Natural killer cell (primary cell): ENCODE measurements at regions not wholly inside any gene's neighbourhood (a gene's known extent, or its start where the extent isn't known, plus 50 kb on each side); places are given as distances from the start of the nearest gene placed in this dataset.

Experiments used
- ATAC-seq, 3 donors: fragments of 150-1000 bp in 2 of 3; fragments of 200-7000 bp in 1 of 3; cut with Tn5 transposase; 1 replicate in 1 of 3; 2 replicates in 2 of 3; pipeline ENCODE4 v1.10.0; 2021; ENCODE audit warnings: mild to moderate bottlenecking in 2 of 3, moderate library complexity in 2 of 3
- DNase-seq, 2 donors: peaks; one replicate each; pipeline versions ENCODE4 v3.0.0 to v3.0.0-alpha.2; 2013 to 2021; ENCODE audit warnings: mixed read lengths in 1 of 2
- H3K27ac ChIP-seq: one replicate; pipeline ENCODE4 v1.5.1; 2013; ENCODE audit warnings: mild to moderate bottlenecking, low read length
- H3K27me3 ChIP-seq: one replicate; pipeline ENCODE4 v1.6.1; 2013; ENCODE audit warnings: low read length; ENCODE audit not compliant: control insufficient read depth, insufficient read depth
- H3K36me3 ChIP-seq: one replicate; pipeline ENCODE4 v1.6.1; 2013; ENCODE audit warnings: low read length; ENCODE audit not compliant: control insufficient read depth, insufficient read depth
- H3K4me1 ChIP-seq: one replicate; pipeline ENCODE4 v1.6.1; 2013; ENCODE audit warnings: low read length; ENCODE audit not compliant: control insufficient read depth, insufficient read depth
- H3K4me3 ChIP-seq: one replicate; pipeline ENCODE4 v1.5.1; 2013; ENCODE audit warnings: low read length
- H3K9me3 ChIP-seq: one replicate; pipeline ENCODE4 v1.6.1; 2013; ENCODE audit warnings: low read length; ENCODE audit not compliant: control insufficient read depth, insufficient read depth
- H3K27ac Mint-ChIP-seq, 2 donors: one replicate each; pipeline ENCODE4 v1.8.0; 2022; ENCODE audit warnings: mild to moderate bottlenecking in 2 of 2, mixed read lengths in 2 of 2, moderate library complexity in 1 of 2
- H3K27me3 Mint-ChIP-seq, 2 donors: one replicate each; pipeline ENCODE4 v1.8.0; 2022; ENCODE audit warnings: low read depth in 2 of 2, mixed read lengths in 2 of 2
- H3K36me3 Mint-ChIP-seq: one replicate; pipeline ENCODE4 v1.8.0; 2022; ENCODE audit warnings: mixed read lengths
- H3K4me1 Mint-ChIP-seq, 2 donors: one replicate each; pipeline ENCODE4 v1.8.0; 2022; ENCODE audit warnings: mixed read lengths in 2 of 2
- H3K4me3 Mint-ChIP-seq: one replicate; pipeline ENCODE4 v1.8.0; 2022; ENCODE audit warnings: mild to moderate bottlenecking, moderate library complexity, mixed read lengths
- H3K9me3 Mint-ChIP-seq, 2 donors: one replicate each; pipeline ENCODE4 v1.8.0; 2022; ENCODE audit warnings: mixed read lengths in 2 of 2
- WGBS: methylation state at CpG from one replicate; pipeline ENCODE4 v1.1.7; 2013; ENCODE audit warnings: missing lambda C conversion rate; ENCODE audit not compliant: insufficient coverage; 5-methylcytosine and 5-hydroxymethylcytosine counted together
- intact Hi-C: fragments of 100-400 bp; cut with micrococcal nuclease; formaldehyde crosslinking; loops from one replicate; pipeline ENCODE4 v1.14.2; 2022
- TF ChIP-seq, protein P1 (sequence below): fragments of 200-600 bp; IDR thresholded peaks from one replicate; pipeline ENCODE4 v1.8.0; 2022; ENCODE audit warnings: antibody characterized with exemption

- WGBS: no CpG with 5 or more reads among the region's 1 CpG
- no peaks in the 10 kb centered on the region for H3K36me3 Mint-ChIP-seq
- H3K4me1 Mint-ChIP-seq: peaks cover 0 to 9% of the 10 kb centered on the region in 2 donors
- H3K27me3 ChIP-seq: no peaks in the 10 kb centered on the region
- H3K27ac Mint-ChIP-seq: no peak overlapping the region
- no peaks in the 10 kb centered on the region for H3K36me3 ChIP-seq
- H3K27me3 Mint-ChIP-seq: peaks cover 4 to 23% of the 10 kb centered on the region in 2 donors
- intact Hi-C loops: no loop called here
- H3K9me3 ChIP-seq: no peaks in the 10 kb centered on the region
- no peak overlapping the region for H3K27ac ChIP-seq
- DNase-seq: no peak
- H3K9me3 Mint-ChIP-seq: no peaks in the 10 kb centered on the region
- ATAC-seq: peak; percentile 40 to 59 (median 53)
- H3K4me3 Mint-ChIP-seq: no peak overlapping the region
- TF ChIP-seq, protein P1, sequence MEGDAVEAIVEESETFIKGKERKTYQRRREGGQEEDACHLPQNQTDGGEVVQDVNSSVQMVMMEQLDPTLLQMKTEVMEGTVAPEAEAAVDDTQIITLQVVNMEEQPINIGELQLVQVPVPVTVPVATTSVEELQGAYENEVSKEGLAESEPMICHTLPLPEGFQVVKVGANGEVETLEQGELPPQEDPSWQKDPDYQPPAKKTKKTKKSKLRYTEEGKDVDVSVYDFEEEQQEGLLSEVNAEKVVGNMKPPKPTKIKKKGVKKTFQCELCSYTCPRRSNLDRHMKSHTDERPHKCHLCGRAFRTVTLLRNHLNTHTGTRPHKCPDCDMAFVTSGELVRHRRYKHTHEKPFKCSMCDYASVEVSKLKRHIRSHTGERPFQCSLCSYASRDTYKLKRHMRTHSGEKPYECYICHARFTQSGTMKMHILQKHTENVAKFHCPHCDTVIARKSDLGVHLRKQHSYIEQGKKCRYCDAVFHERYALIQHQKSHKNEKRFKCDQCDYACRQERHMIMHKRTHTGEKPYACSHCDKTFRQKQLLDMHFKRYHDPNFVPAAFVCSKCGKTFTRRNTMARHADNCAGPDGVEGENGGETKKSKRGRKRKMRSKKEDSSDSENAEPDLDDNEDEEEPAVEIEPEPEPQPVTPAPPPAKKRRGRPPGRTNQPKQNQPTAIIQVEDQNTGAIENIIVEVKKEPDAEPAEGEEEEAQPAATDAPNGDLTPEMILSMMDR: no peak
- H3K4me1 ChIP-seq: no peaks in the 10 kb centered on the region
- no peak overlapping the region for H3K4me3 ChIP-seq
Measured at GRCh38 chr1:230550428-230550827, 91.9 kb upstream of the COG2 start.

DNA sequence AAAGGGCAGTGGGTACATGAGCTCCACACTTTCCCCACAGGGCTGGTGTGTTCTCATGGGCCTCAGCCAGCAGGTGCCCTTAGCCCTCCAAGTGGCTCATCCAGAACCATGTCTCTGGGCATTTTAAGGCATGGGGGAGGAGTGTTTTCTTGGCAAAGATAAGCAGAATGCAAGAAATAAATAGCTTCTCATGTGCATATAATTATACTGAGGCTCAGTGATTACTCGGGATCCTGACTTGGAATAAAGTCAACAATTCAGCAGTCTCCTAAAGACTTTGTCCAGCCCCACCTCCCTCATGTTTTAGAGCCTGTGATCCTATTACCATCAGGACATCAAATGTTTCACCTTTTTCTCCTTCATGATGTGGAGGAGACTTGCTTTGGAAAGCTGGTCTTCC is 92.7 kb upstream of the COG2 start:
- peaks cover 0 to 9% of the 10 kb centered on the region in 2 donors for H3K4me1 Mint-ChIP-seq
- H3K4me1 ChIP-seq: no peaks in the 10 kb centered on the region
- ATAC-seq: no peak
- intact Hi-C loops: no loop called here
- H3K36me3 Mint-ChIP-seq: no peaks in the 10 kb centered on the region
- peaks cover 4 to 23% of the 10 kb centered on the region in 2 donors for H3K27me3 Mint-ChIP-seq
- no peaks in the 10 kb centered on the region for H3K27me3 ChIP-seq
- H3K9me3 ChIP-seq: no peaks in the 10 kb centered on the region
- no peak overlapping the region for H3K4me3 Mint-ChIP-seq
- no peak overlapping the region for H3K4me3 ChIP-seq
- H3K36me3 ChIP-seq: no peaks in the 10 kb centered on the region
- TF ChIP-seq, protein P1: no peak
- WGBS: 90% methylated on average over 1 of the region's 1 CpG
- no peak overlapping the region for H3K27ac ChIP-seq
- H3K27ac Mint-ChIP-seq: no peak overlapping the region
- no peaks in the 10 kb centered on the region for H3K9me3 Mint-ChIP-seq
- no peak for DNase-seq

GRCh38 chr1:230548997-230549396 is 93.3 kb upstream of the COG2 start:
- intact Hi-C loops: no loop called here
- 97% methylated on average over 5 of the region's 5 CpGs for WGBS
- no peaks in the 10 kb centered on the region for H3K36me3 Mint-ChIP-seq
- peaks cover 4 to 23% of the 10 kb centered on the region in 2 donors for H3K27me3 Mint-ChIP-seq
- no peak for ATAC-seq
- Histone ChIP-seq H3K9me3 (no peaks in the 10 kb centered on the region), H3K4me3 (no peak overlapping the region), H3K27ac (no peak overlapping the region), H3K4me1 (no peaks in the 10 kb centered on the region), H3K36me3 (no peaks in the 10 kb centered on the region), H3K27me3 (no peaks in the 10 kb centered on the region)
- no peak overlapping the region for H3K27ac Mint-ChIP-seq
- DNase-seq: no peak
- no peaks in the 10 kb centered on the region for H3K9me3 Mint-ChIP-seq
- H3K4me3 Mint-ChIP-seq: no peak overlapping the region
- TF ChIP-seq, protein P1: no peak
- peaks cover 0 to 9% of the 10 kb centered on the region in 2 donors for H3K4me1 Mint-ChIP-seq

- no peaks in the 10 kb centered on the region for H3K9me3 Mint-ChIP-seq
- no peaks in the 10 kb centered on the region for H3K36me3 ChIP-seq
- no peak for DNase-seq
- H3K4me3 Mint-ChIP-seq: no peak overlapping the region
- H3K4me3 ChIP-seq: no peak overlapping the region
- 42% methylated on average over 2 of the region's 2 CpGs for WGBS
- H3K27ac ChIP-seq: no peak overlapping the region
- H3K4me1 ChIP-seq: no peaks in the 10 kb centered on the region
- no peaks in the 10 kb centered on the region for H3K27me3 ChIP-seq
- H3K27me3 Mint-ChIP-seq: peaks cover 6 to 17% of the 10 kb centered on the region in 2 donors
- intact Hi-C loops: no loop called here
- H3K27ac Mint-ChIP-seq: no peak overlapping the region
- no peaks in the 10 kb centered on the region for H3K9me3 ChIP-seq
- peaks cover 0 to 9% of the 10 kb centered on the region in 2 donors for H3K4me1 Mint-ChIP-seq
- TF ChIP-seq, protein P1: no peak
- ATAC-seq: no peak
- no peaks in the 10 kb centered on the region for H3K36me3 Mint-ChIP-seq
Measured at GRCh38 chr1:230548357-230548756, 93.9 kb upstream of the COG2 start.
